Endothelial cell of umbilical vein (primary cell): ENCODE measurements at regions not wholly inside any gene's neighbourhood (a gene's known extent, or its start where the extent isn't known, plus 50 kb on each side); places are given as distances from the start of the nearest gene placed in this dataset.

Experiments used
- BruUV-seq: library from RNA; stranded (reverse); fragments of 400-500 nt; replicated peaks from 2 replicates; lab custom pipeline; 2021; lab: Mats Ljungman, UMichigan
- CTCF ChIA-PET: fragments of 300-600, 350-600 bp; sonication (Branson Sonifier 250); formaldehyde crosslinking; loops from one replicate; lab custom pipeline; 2021; ENCODE audit warnings: antibody characterized with exemption, inconsistent platforms; lab: Charles Lee
- POLR2A ChIA-PET: fragments of 300-600, 350-600 bp; sonication (Branson Sonifier 250); formaldehyde crosslinking; loops from one replicate; lab custom pipeline; 2021; ENCODE audit warnings: antibody characterized with exemption, inconsistent platforms; lab: Charles Lee
- DNase-seq: peaks from one replicate; pipeline ENCODE4 v3.0.0-alpha.2; 2011; ENCODE audit warnings: low read depth, low spot score
- FAIRE-seq: peaks from 2 replicates; lab custom pipeline; 2011; peaks lifted over from hg19 to GRCh38; lab: Jason Lieb, UNC
- H2AFZ ChIP-seq: 2 replicates; pipeline ENCODE4 v1.6.0; 2012; ENCODE audit warnings: low read depth, low read length, control low read depth, inconsistent platforms
- H3K27ac ChIP-seq: 2 replicates; pipeline ENCODE4 v1.5.1; 2011; ENCODE audit warnings: low read depth, mild to moderate bottlenecking, control low read depth, low read length, moderate library complexity; ENCODE audit not compliant: insufficient read depth
- H3K27me3 ChIP-seq, 2 experiments: 2 replicates each; pipeline versions ENCODE4 v1.6.0 to v1.6.1; 2011; ENCODE audit warnings: low read length in 2 of 2, mixed read lengths in 1 of 2; ENCODE audit not compliant: control insufficient read depth in 2 of 2, insufficient read depth in 2 of 2
- H3K36me3 ChIP-seq, 2 experiments: 2 replicates in 1 of 2; 3 replicates in 1 of 2; pipeline ENCODE4 v1.5.1; 2011; ENCODE audit warnings: low read length in 2 of 2, mild to moderate bottlenecking in 1 of 2, moderate library complexity in 1 of 2; ENCODE audit not compliant: control insufficient read depth in 2 of 2, insufficient read depth in 2 of 2; ENCODE audit errors: extremely low read depth in 1 of 2
- H3K4me1 ChIP-seq: 3 replicates; pipeline ENCODE4 v1.5.1; 2011; ENCODE audit warnings: mild to moderate bottlenecking, low read length; ENCODE audit not compliant: control insufficient read depth, insufficient read depth; ENCODE audit errors: extremely low read depth
- H3K4me2 ChIP-seq: 2 replicates; pipeline ENCODE4 v1.6.1; 2011; ENCODE audit warnings: low read length, control low read depth, mixed read lengths; ENCODE audit not compliant: insufficient read depth
- H3K4me3 ChIP-seq, 3 experiments: fragments of 200-600 bp in 1 of 3; sonication (generic), shearing (Covaris generic) in 1 of 3; replicated peaks in 1 of 3; 2 replicates each; pipeline ENCODE4 v1.5.1; 2011 to 2016; ENCODE audit warnings: control low read depth in 3 of 3, low read length in 3 of 3, mild to moderate bottlenecking in 2 of 3, inconsistent platforms in 1 of 3, low read depth in 1 of 3, moderate library complexity in 1 of 3; ENCODE audit not compliant: insufficient read depth in 1 of 3
- H3K79me2 ChIP-seq: 2 replicates; pipeline ENCODE4 v1.6.0; 2012; ENCODE audit warnings: low read length, inconsistent platforms; ENCODE audit not compliant: control insufficient read depth, insufficient read depth
- H3K9ac ChIP-seq: replicated peaks from 2 replicates; pipeline ENCODE3; 2011; ENCODE audit warnings: low read length, control low read depth; ENCODE audit not compliant: insufficient read depth; ENCODE audit errors: extremely low read depth
- H3K9me1 ChIP-seq: replicated peaks from 3 replicates; pipeline ENCODE4 v1.6.0; 2011; ENCODE audit warnings: mild to moderate bottlenecking, low read length; ENCODE audit not compliant: control insufficient read depth, insufficient read depth; ENCODE audit errors: extremely low read depth
- H3K9me3 ChIP-seq: replicated peaks from 2 replicates; pipeline ENCODE4 v1.5.1; 2012; ENCODE audit warnings: low read length, inconsistent platforms; ENCODE audit not compliant: control insufficient read depth, insufficient read depth
- H4K20me1 ChIP-seq: replicated peaks from 2 replicates; pipeline ENCODE3; 2011; ENCODE audit warnings: mild to moderate bottlenecking, low read length; ENCODE audit not compliant: control insufficient read depth, insufficient read depth; ENCODE audit errors: extremely low read depth
- EZH2 ChIP-seq: IDR thresholded peaks from 2 replicates; pipeline ENCODE4 v1.6.1; 2012; ENCODE audit warnings: borderline replicate concordance, low read depth, mild to moderate bottlenecking, moderate library complexity, low read length, inconsistent platforms; ENCODE audit not compliant: severe bottlenecking
- FOS ChIP-seq: IDR thresholded peaks from 2 replicates; pipeline ENCODE4 v1.6.1; 2011; ENCODE audit warnings: mild to moderate bottlenecking, low read length, moderate library complexity, borderline replicate concordance; ENCODE audit not compliant: insufficient read depth
- GATA2 ChIP-seq: IDR thresholded peaks from 2 replicates; pipeline ENCODE4 v1.7.0; 2011; ENCODE audit warnings: low read depth, mild to moderate bottlenecking, moderate library complexity, mixed read lengths, low read length; ENCODE audit not compliant: insufficient read length, insufficient read depth
- JUN ChIP-seq: IDR thresholded peaks from 2 replicates; pipeline ENCODE4 v1.6.1; 2011; ENCODE audit warnings: borderline replicate concordance, low read depth; ENCODE audit not compliant: insufficient read length, insufficient read depth
- MYC ChIP-seq: IDR thresholded peaks from one replicate; pipeline ENCODE4 v1.6.1; 2011; ENCODE audit warnings: mild to moderate bottlenecking, low read depth, low read length
- POLR2A ChIP-seq: IDR thresholded peaks from 2 replicates; pipeline ENCODE4 v1.6.1; 2012; ENCODE audit warnings: low read depth, mild to moderate bottlenecking, control low read depth, low read length
- POLR2AphosphoS5 ChIP-seq: IDR thresholded peaks from 2 replicates; pipeline ENCODE4 v1.6.1; 2012; ENCODE audit warnings: low read depth, mild to moderate bottlenecking, control low read depth, low read length, moderate library complexity; ENCODE audit not compliant: insufficient read depth
- dilution Hi-C: fragments of 300-500 bp; cut with MboI; formaldehyde crosslinking; loops from one replicate; pipeline ENCODE4 v1.15.0; 2019; ENCODE audit warnings: low sequenced_read_pairs; ENCODE audit not compliant: extremely low pct_ligation_motif_present
- intact Hi-C: fragments of 100-400 bp; cut with micrococcal nuclease; formaldehyde crosslinking; loops from one replicate; pipeline ENCODE4 v1.10.0; 2022
- TF ChIP-seq, protein P1 (sequence below), 2 donors: IDR thresholded peaks; 1 replicate in 1 of 2; 2 replicates in 1 of 2; pipeline ENCODE4 v1.5.1; 2011; ENCODE audit warnings: low read length in 2 of 2, mild to moderate bottlenecking in 2 of 2, moderate library complexity in 2 of 2, control low read depth in 1 of 2, inconsistent platforms in 1 of 2, low read depth in 1 of 2; ENCODE audit not compliant: insufficient read depth in 1 of 2; ENCODE audit errors: extremely low read depth in 1 of 2
- TF ChIP-seq, protein P2 (sequence below): IDR thresholded peaks from 2 replicates; pipeline ENCODE4 v1.6.1; 2011; ENCODE audit not compliant: insufficient read depth, insufficient read length

DNA sequence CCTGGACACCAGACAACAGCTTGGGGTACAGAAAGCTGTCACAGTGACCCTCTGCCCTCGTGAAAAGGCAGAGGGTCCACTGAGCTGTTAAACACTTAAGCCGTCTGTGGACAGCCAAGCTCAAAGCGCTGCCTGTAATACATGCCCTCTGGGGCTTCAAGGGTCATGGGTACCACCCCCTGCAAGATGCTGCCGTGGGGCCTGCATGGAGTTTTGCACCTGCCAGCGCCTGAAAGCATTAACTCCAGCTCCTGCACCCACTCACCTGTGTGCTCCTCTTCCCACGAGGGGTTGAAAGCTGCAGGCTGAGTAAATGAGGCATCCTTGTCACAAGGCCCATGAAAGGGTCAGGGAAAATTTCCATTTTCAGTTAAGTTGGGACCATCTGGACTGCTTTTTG is 70.6 kb upstream of the PHLPP1 start:
- no peaks in the 10 kb centered on the region for H3K36me3 ChIP-seq
- no peak overlapping the region for H2AFZ ChIP-seq
- H4K20me1 ChIP-seq = no peaks in the 10 kb centered on the region
- H3K9me1 ChIP-seq = no peaks in the 10 kb centered on the region
- CTCF ChIA-PET = interaction anchor here (1.3 kb wide), 1 partner anchor 338 kb away, joined by 4 read pairs; no protein-coding TSS in a partner anchor
- intact Hi-C loops (no loop called here), dilution Hi-C loops (no loop called here)
- no peak overlapping the region for H3K4me3 ChIP-seq
- no peaks in the 10 kb centered on the region for H3K4me1 ChIP-seq
- TF ChIP-seq FOS = no peak
- no peak for TF ChIP-seq MYC
- TF ChIP-seq, protein P1, sequence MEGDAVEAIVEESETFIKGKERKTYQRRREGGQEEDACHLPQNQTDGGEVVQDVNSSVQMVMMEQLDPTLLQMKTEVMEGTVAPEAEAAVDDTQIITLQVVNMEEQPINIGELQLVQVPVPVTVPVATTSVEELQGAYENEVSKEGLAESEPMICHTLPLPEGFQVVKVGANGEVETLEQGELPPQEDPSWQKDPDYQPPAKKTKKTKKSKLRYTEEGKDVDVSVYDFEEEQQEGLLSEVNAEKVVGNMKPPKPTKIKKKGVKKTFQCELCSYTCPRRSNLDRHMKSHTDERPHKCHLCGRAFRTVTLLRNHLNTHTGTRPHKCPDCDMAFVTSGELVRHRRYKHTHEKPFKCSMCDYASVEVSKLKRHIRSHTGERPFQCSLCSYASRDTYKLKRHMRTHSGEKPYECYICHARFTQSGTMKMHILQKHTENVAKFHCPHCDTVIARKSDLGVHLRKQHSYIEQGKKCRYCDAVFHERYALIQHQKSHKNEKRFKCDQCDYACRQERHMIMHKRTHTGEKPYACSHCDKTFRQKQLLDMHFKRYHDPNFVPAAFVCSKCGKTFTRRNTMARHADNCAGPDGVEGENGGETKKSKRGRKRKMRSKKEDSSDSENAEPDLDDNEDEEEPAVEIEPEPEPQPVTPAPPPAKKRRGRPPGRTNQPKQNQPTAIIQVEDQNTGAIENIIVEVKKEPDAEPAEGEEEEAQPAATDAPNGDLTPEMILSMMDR (IDR thresholded peaks at IDR 0.05; ENCODE audit: extremely low read depth in 1 of 2, insufficient read depth in 1 of 2, low read depth in 1 of 2, low read length in 2 of 2) = no peak
- H3K4me2 ChIP-seq = no peak overlapping the region
- H3K79me2 ChIP-seq = no peaks in the 10 kb centered on the region
- BruUV-seq = no TSS peak
- H3K9me3 ChIP-seq = no peaks in the 10 kb centered on the region
- no peak overlapping the region for H3K9ac ChIP-seq
- POLR2A ChIA-PET = no interaction called here
- no peak overlapping the region for H3K27ac ChIP-seq
- H3K27me3 ChIP-seq = peaks cover 4 to 5% of the 10 kb centered on the region in 2 experiments
- DNase-seq = no peak
- FAIRE-seq = no peak

GRCh38 chr18:62647179-62647578 is 68.2 kb upstream of the PHLPP1 start:
- Histone ChIP-seq H3K36me3 (no peaks in the 10 kb centered on the region), H3K9ac (no peak overlapping the region), H3K79me2 (no peaks in the 10 kb centered on the region), H3K4me2 (no peak overlapping the region), H4K20me1 (no peaks in the 10 kb centered on the region), H3K27ac (no peak overlapping the region), H3K9me3 (no peaks in the 10 kb centered on the region), H3K9me1 (no peaks in the 10 kb centered on the region), H3K27me3 (peaks cover 2 to 5% of the 10 kb centered on the region in 2 experiments), H2AFZ (no peak overlapping the region), H3K4me3 (no peak overlapping the region), H3K4me1 (no peaks in the 10 kb centered on the region)
- TF ChIP-seq MYC (no peak), EZH2 (no peak), FOS (no peak), JUN (no peak), POLR2A (no peak), POLR2AphosphoS5 (no peak), GATA2 (no peak)
- TF ChIP-seq, protein P1 (IDR thresholded peaks at IDR 0.05; ENCODE audit: extremely low read depth in 1 of 2, insufficient read depth in 1 of 2, low read depth in 1 of 2, low read length in 2 of 2) = no peak
- TF ChIP-seq, protein P2, sequence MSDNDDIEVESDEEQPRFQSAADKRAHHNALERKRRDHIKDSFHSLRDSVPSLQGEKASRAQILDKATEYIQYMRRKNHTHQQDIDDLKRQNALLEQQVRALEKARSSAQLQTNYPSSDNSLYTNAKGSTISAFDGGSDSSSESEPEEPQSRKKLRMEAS = no peak
- BruUV-seq = no TSS peak
- POLR2A ChIA-PET = no interaction called here
- CTCF ChIA-PET = interaction anchor here (1.6 to 1.7 kb wide), 2 partner anchors 9 to 16 kb away, joined by 4 read pairs; no protein-coding TSS in a partner anchor
- no peak for FAIRE-seq
- dilution Hi-C loops (no loop called here), intact Hi-C loops (no loop called here)
- no peak for DNase-seq
